Kidney capillary endothelial cell (primary cell): ENCODE measurements at regions not wholly inside any gene's neighbourhood (a gene's known extent, or its start where the extent isn't known, plus 50 kb on each side); places are given as distances from the start of the nearest gene placed in this dataset.
"Not testable (repeated sequence)": the region's sequence is repeated elsewhere in the genome, so short reads cannot be mapped to it uniquely, and the experiment has no call there.

ENCODE experiments used
- DNase-seq: peaks from one replicate; pipeline ENCODE4 v3.0.0-alpha.2; 2018; ENCODE audit warnings: low spot score

- no peak for DNase-seq
These were observed 50.2 kb upstream of the FGF3 start for GRCh38 chr11:69869311-69869939.

- no peak for DNase-seq
These were observed 51.5 kb upstream of the FGF3 start for GRCh38 chr11:69870766-69871165.

GRCh38 chr11:69873166-69874077 is 54.2 kb upstream of the FGF3 start:
- no peak for DNase-seq

- no peak for DNase-seq
These were observed 55.2 kb upstream of the FGF3 start for GRCh38 chr11:69874178-69874983.

GRCh38 chr11:69874984-69875624 is 55.9 kb upstream of the FGF3 start:
- DNase-seq: no peak

GRCh38 chr11:69876013-69876412 is 56.8 kb upstream of the FGF3 start:
- no peak for DNase-seq

- DNase-seq: no peak
These were observed 58.0 kb upstream of the FGF3 start for GRCh38 chr11:69877235-69877634.

GRCh38 chr11:69877704-69878103 is 58.5 kb upstream of the FGF3 start:
- DNase-seq: not testable (repeated sequence)

GRCh38 chr11:69878144-69878883 is 59.1 kb upstream of the FGF3 start:
- no peak for DNase-seq

GRCh38 chr11:69878927-69879728 is 59.9 kb upstream of the FGF3 start:
- DNase-seq: no peak

GRCh38 chr11:69879729-69880005 is 60.5 kb upstream of the FGF3 start:
- DNase-seq: no peak

- DNase-seq: no peak
These were observed 61.0 kb upstream of the FGF3 start for GRCh38 chr11:69880041-69880825.

GRCh38 chr11:69880826-69881445 is 61.7 kb upstream of the FGF3 start:
- no peak for DNase-seq

GRCh38 chr11:69881467-69882269 is 62.5 kb upstream of the FGF3 start:
- DNase-seq: no peak

- DNase-seq: no peak
These were observed 63.0 kb upstream of the FGF3 start for GRCh38 chr11:69882270-69882608.

- DNase-seq: no peak
These were observed 64.4 kb upstream of the FGF3 start for GRCh38 chr11:69883292-69884255.

- DNase-seq: no peak
These were observed 65.1 kb upstream of the FGF3 start for GRCh38 chr11:69884286-69884685.

GRCh38 chr11:69884751-69885150 is 65.5 kb upstream of the FGF3 start:
- DNase-seq: no peak
